ENCODE measurements at regions not wholly inside any gene's neighbourhood (a gene's known extent, or its start where the extent isn't known, plus 50 kb on each side); places are given as distances from the start of the nearest gene placed in this dataset.
A peak's percentile ranks its signal among the peaks of the same experiment; 100 is the strongest.
"Not testable (repeated sequence)": the region's sequence is repeated elsewhere in the genome, so short reads cannot be mapped to it uniquely, and the experiment has no call there.

DNA sequence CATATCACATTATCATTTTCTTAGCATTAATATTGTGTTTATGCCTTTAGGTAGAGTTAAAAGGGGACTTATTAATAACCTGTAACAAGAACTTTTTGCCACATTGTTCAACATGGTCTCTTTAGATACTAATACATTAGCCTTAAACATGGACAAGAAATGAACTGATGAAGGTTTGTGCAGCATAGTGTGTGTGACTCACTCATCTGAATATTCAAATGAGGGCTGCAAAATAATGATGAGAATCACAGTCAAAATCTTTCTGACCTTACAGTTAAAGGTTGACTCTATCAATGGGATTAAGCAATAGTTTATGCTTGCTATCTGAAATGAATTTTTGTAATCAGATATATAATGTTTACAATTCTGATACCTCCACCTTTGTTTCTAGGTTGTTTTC, 1189.3 kb upstream of the CITED2 start:
- DNase-seq (ENCODE audit: low spot score) (no peak), FAIRE-seq (no peak)

- no peak for FAIRE-seq
- DNase-seq (ENCODE audit: low spot score), result no peak
These were observed 1187.3 kb upstream of the CITED2 start for GRCh38 chr6:140561701-140562100.

GRCh38 chr6:140560671-140561070, 1186.2 kb upstream of the CITED2 start:
- no peak for DNase-seq (ENCODE audit: low spot score)
- no peak for FAIRE-seq

DNA sequence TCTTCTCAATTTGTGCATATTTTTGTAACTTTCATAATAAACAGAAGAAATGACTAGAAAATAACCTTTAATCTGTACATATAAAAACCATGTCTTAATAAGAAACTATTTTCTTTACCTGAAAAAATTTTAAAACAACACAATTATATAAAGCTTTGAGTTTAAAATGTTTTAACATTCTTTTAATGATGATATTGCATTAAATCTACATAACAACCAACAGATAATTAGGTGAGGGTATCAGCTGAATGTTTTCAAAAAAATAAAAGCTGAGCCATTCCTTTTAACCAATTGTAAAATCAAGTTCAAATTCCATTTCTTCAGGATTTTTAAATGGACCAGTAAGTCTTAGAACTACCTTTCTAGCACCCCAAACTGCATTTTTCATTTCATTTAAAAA, 1185.0 kb upstream of the CITED2 start:
- FAIRE-seq, result no peak
- DNase-seq (ENCODE audit: low spot score), result no peak

GRCh38 chr6:140554421-140554820, 1180.0 kb upstream of the CITED2 start:
- DNase-seq (ENCODE audit: low spot score), result no peak
- no peak for FAIRE-seq

DNA sequence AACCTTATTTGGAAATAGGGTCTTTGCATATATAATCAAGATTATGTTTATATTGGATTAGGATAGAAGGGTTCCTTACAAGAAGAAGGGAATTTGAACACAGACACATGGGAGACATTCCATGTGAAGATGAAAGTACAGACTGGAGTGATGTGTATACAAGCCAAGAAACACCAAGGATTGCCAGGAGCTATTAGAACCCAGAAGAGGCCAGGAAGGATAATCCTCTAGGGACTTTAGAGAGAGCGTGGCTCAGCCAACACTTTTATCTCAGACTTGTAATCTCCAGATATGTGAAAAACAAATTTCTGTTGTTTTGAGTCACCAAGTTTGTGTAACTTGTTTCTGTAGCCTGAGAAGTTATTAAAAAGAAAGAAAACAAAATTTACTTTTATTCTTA, 1173.9 kb upstream of the CITED2 start:
- DNase-seq (ENCODE audit: low spot score) (no peak), FAIRE-seq (no peak)

DNA sequence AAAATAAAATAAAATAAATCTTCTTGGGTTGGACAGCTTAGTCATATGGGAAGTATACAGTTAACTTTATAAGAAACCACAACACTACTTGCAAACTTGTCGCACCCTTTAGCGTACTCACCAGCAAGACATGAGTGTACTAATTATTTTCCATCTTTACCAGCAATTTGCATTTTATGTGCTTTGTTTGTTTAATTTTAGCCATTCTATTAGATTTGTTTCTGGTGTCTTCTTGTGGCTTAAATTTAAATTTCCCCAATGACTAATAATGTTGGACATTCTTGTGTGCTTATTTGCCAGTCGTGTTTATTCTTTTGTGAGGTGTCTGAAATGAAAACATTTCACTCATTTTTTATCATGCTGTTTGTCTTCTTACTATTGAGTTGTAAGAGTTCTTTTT, 1172.2 kb upstream of the CITED2 start:
- DNase-seq (ENCODE audit: low spot score), result no peak
- FAIRE-seq, result no peak

- no peak for DNase-seq (ENCODE audit: low spot score)
- FAIRE-seq, result no peak
These were observed 1170.0 kb upstream of the CITED2 start for GRCh38 chr6:140544431-140544830.

- FAIRE-seq (no peak), DNase-seq (ENCODE audit: low spot score) (no peak)
These were observed 1168.4 kb upstream of the CITED2 start for GRCh38 chr6:140542863-140543262.

DNA sequence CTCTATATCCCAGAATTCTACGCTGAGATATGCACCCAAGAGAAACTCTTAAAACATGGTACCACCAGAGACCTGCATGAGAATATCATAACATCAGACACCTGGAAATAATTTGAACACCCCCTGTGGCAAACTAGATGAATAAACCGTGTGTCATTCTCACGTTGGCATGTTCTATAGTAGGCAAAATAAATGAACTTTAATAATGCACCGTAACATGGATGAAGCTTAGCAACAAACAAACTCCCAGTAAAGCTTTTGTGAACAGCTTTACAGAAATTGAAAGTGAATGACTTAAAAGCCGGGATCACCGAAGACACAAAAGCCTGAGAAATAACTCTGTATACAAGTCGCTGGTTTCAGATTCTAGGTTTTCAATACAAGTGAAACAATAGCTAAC, 1166.8 kb upstream of the CITED2 start:
- DNase-seq (ENCODE audit: low spot score) (no peak), FAIRE-seq (no peak)

GRCh38 chr6:140540743-140541142, 1166.3 kb upstream of the CITED2 start:
- FAIRE-seq (no peak), DNase-seq (ENCODE audit: low spot score) (no peak)

DNA sequence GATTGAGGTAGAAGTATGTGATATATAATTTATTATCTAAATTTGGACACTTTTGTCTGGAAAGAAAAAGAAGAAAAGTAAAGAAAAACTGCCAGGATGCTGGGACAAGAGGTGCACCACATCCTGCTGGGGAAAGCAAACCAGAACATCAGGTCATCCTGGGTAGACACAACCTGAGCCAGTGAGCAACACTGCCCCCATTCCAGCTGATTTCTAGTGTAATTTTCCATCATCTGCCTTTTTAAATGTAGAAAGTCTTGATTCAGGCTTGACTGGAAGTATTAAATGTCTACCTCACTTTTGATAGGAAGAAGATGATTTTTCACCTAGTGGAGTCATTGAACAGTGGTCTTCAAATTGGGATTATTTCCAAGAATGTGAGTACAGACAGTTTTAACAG, 1164.5 kb upstream of the CITED2 start:
- FAIRE-seq (no peak), DNase-seq (ENCODE audit: low spot score) (peak; percentile 22)

DNA sequence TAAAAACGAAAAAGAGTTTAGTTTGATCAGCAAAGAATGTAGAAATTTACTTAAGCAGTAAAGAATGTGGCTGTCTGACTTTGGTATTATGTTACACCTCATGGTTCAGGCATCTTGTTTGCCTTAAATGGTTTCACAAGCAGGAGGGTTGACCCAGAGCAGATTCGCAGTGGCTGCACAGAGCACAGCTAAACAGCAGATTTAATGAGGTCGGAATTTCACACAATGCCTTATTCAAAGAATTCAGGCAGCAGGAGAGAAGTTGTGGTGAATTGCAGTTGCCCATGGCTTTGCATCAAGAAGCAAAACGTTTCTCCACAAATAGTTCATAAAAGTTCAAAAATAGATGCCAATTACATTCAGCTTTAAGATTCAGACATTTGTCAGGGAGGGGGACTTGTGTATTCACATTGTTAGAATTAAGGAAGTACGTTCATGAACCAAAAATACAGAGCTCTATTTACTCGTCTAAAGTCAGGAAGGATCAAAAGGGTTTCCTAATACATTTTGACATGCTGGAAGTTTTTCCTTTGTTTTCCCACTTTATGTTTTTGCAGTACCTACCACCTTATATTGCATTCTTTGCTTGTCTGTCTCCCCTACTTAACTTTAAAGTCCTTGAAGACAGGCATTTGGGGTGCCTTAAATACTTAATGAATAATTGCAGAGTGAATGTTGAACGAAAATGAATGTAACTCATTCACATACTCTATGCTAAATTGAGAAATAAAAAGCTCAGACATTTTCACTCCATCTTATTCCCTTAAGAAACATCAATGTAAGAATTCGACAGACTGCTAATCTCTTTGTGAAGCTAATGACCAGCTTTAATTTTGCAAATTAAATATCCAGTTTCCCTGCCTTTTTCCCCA, 1163.6 kb upstream of the CITED2 start:
- FAIRE-seq (peak; percentile 84), DNase-seq (ENCODE audit: low spot score) (peak; percentile 92)

- peak; percentile 66 for FAIRE-seq
- peak; percentile 88 for DNase-seq (ENCODE audit: low spot score)
These were observed 1162.8 kb upstream of the CITED2 start for GRCh38 chr6:140537211-140537610.

- DNase-seq (ENCODE audit: low spot score) (no peak), FAIRE-seq (no peak)
These were observed 1161.1 kb upstream of the CITED2 start for GRCh38 chr6:140535511-140535910.

GRCh38 chr6:140533526-140533925, 1159.1 kb upstream of the CITED2 start:
- no peak for DNase-seq (ENCODE audit: low spot score)
- FAIRE-seq, result no peak

DNA sequence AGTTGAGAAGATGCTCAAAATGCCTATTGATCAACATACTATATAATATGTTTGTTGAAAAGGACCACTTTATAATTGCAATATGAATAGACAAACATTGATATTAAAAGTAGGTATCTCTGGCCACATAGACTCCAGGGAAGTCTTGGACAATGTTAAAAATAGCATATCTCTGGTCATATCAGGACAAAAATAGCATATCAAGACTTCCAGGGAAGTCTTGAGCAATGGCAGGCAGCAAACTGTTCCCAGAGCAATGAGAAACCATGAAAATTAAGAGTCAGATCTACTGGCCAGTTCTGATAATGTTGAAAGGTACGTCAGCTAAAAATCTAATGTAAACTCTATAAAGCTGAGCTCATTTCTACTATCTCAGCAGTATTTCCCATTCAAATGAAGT, 1130.3 kb upstream of the CITED2 start:
- no peak for FAIRE-seq
- DNase-seq (ENCODE audit: low spot score), result no peak

DNA sequence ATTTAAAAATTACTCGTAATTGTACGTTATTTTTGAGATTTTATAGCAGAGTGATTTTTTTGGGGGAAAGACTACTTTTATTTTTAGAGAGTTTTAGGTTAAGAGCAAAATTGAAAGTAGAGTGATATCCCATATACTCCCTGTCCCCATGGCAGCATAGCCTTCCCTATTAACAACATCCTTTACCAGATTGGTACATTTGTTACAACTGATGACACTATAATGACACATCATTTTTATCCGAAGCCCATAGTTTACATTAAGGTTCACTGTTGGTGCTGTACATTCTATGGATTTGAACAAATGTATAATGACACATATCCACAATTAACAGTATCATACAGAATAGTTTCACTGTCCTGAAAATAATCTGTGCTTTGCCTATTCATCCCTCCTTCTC, 1126.4 kb upstream of the CITED2 start:
- no peak for FAIRE-seq
- no peak for DNase-seq (ENCODE audit: low spot score)

- FAIRE-seq (no peak), DNase-seq (ENCODE audit: low spot score) (no peak)
These were observed 1125.2 kb upstream of the CITED2 start for GRCh38 chr6:140499607-140500006.

- FAIRE-seq, result no peak
- DNase-seq (ENCODE audit: low spot score), result no peak
These were observed 1120.1 kb upstream of the CITED2 start for GRCh38 chr6:140494321-140495108.

GRCh38 chr6:140493470-140493869, 1119.0 kb upstream of the CITED2 start:
- DNase-seq (ENCODE audit: low spot score); FAIRE-seq: not testable (repeated sequence)

DNA sequence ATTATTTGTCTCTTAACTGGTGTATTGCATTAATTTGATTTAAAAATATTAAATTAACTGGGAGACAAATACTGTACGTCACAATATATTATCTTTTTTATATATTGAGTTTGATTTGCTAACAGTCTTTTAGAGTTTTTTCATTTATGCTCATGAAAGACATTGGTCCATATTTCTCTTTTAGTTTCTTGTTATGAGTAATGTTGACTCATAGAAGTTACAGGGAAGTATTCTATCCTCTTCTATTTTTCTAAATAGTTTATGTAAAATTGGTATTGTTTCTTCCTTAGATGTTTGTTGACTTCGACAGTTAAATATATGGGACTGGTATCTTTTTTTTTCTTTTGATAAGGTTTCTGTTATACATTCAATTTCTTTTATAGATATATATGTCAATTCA, 1115.6 kb upstream of the CITED2 start:
- FAIRE-seq (peak; percentile 49), DNase-seq (ENCODE audit: low spot score) (no peak)

GRCh38 chr6:140487586-140487985, 1113.1 kb upstream of the CITED2 start:
- DNase-seq (ENCODE audit: low spot score) (no peak), FAIRE-seq (peak; percentile 24)

Data from RCC 7860 (cell line).